ENCODE measurements at regions not wholly inside any gene's neighbourhood (a gene's known extent, or its start where the extent isn't known, plus 50 kb on each side); places are given as distances from the start of the nearest gene placed in this dataset.

DNA sequence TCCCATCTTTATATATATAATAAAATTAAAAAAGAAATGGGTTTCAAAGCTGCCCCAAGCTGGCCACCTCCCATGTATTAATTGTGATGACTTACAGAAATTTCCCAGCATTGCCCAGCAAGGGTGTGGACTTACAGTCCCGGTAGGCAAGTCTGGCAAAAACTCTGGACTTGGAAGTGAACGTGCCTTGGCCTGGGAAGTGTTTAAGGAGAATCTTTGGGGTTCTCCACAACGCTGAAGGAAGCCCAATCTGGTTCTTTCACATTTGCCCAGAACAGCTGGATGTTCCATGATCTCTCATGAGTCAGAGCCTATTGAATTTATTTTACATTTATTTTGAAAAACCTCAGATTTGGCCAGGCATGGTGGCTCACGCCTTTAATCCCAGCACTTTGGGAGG, 98.4 kb upstream of the SLC45A1 start:
- Histone ChIP-seq H3K9me3 (ENCODE audit: control insufficient read depth, insufficient read depth, low read length) (no peaks in the 10 kb centered on the region), H3K14ac (replicated peaks; ENCODE audit: low read depth, low read length) (0 out of 2 replicates have a peak overlapping the region, but pooled peaks have one; percentile 22), H4K5ac (ENCODE audit: low read depth, low read length) (peak overlapping the region; percentile 10), H3K23ac (ENCODE audit: low read depth, low read length) (no peak overlapping the region), H3K18ac (ENCODE audit: low read depth, low read length) (peak overlapping the region; percentile 73), H4K91ac (ENCODE audit: insufficient read depth, low read depth, low read length) (peak overlapping the region; percentile 66; the same call in 1 of the 2 replicates), H3K9ac (ENCODE audit: low read depth, low read length) (no peak overlapping the region), H3K4ac (ENCODE audit: low read depth, low read length) (peak overlapping the region; percentile 80; the same call in 1 of the 2 replicates), H2AK5ac (ENCODE audit: low read depth, low read length) (peak overlapping the region; percentile 42), H2BK5ac (ENCODE audit: low read depth, low read length, poor library complexity, severe bottlenecking) (no peak overlapping the region), H2BK15ac (ENCODE audit: low read depth, low read length) (peak overlapping the region; percentile 49; the same call in 2 of the 3 replicates), H3K4me1 (ENCODE audit: control insufficient read depth, insufficient read depth, low read length) (peaks cover 41% of the 10 kb centered on the region), H2BK120ac (ENCODE audit: low read depth, low read length) (peak overlapping the region; percentile 76; the same call in 1 of the 2 replicates), H2AFZ (replicated peaks; ENCODE audit: low read length, poor library complexity) (no peak overlapping the region), H3K4me3 (ENCODE audit: insufficient read depth, low read depth, low read length) (no peak overlapping the region), H4K8ac (ENCODE audit: low read depth in 2 of 2, low read length in 2 of 2) (no peak overlapping the region; a peak in 1 of 4 replicates), H3K4me2 (ENCODE audit: low read depth, low read length) (no peak overlapping the region), H3K9me1 (ENCODE audit: insufficient read depth, low read length) (peaks cover 27% of the 10 kb centered on the region), H3K27me3 (ENCODE audit: control insufficient read depth, insufficient read depth, low read length) (no peaks in the 10 kb centered on the region), H3K36me3 (ENCODE audit: control insufficient read depth, insufficient read depth, low read length) (no peaks in the 10 kb centered on the region), H3K56ac (ENCODE audit: extremely low read depth, insufficient read depth, low read length) (no peak overlapping the region), H2BK20ac (ENCODE audit: low read depth, low read length) (peak overlapping the region; percentile 79; the same call in 1 of the 2 replicates), H3K27ac (ENCODE audit: insufficient read depth, low read length) (no peak overlapping the region), H2AK9ac (replicated peaks; ENCODE audit: low read depth, low read length, poor library complexity) (no peak overlapping the region), H4K20me1 (ENCODE audit: insufficient read depth, low read length) (no peaks in the 10 kb centered on the region), H3K79me1 (ENCODE audit: low read depth in 1 of 2, low read length in 2 of 2) (no peaks in the 10 kb centered on the region; a peak in 1 of 4 replicates)
- dilution Hi-C loops (cut with HindIII; ENCODE audit: low sequenced_read_pairs, unreplicated experiment) (no loop called here), intact Hi-C loops (cut with micrococcal nuclease) (no loop called here), in situ Hi-C loops (cut with MboI; ENCODE audit: low sequenced_read_pairs) (loop anchor here (10.0 kb wide), 1 partner anchor 185 kb away; no protein-coding TSS in a partner anchor)
- ChIA-PET CTCF (no interaction called here), POLR2A (ENCODE audit: unreplicated experiment) (no interaction called here)
- 82% methylated on average over 2 of the region's 4 CpGs; no CpG with 5 or more reads in 1 of the 2 experiments for whole genome bisulfite sequencing, 2 experiments (ENCODE audit: extremely low coverage in 2 of 2, insufficient read length in 1 of 2)
- no peak for ATAC-seq (ENCODE audit: low read depth)
- TF ChIP-seq SMC3 (IDR thresholded peaks at IDR 0.05; ENCODE audit: low read depth, low read length) (no peak), MAFK (IDR thresholded peaks at IDR 0.05; ENCODE audit: low read depth, low read length) (no peak), NFE2L2 (IDR thresholded peaks at IDR 0.05; ENCODE audit: low read depth, low read length) (no peak), RCOR1 (IDR thresholded peaks at IDR 0.05; ENCODE audit: insufficient replicate concordance, low read length) (no peak), BHLHE40 (IDR thresholded peaks at IDR 0.05; ENCODE audit: low read depth, low read length) (no peak), CEBPB (IDR thresholded peaks at IDR 0.05; ENCODE audit: low read depth, low read length) (no peak), POLR2A (IDR thresholded peaks at IDR 0.05; ENCODE audit: low read depth, low read length) (no peak), RAD21 (IDR thresholded peaks at IDR 0.05; ENCODE audit: low read length) (no peak), RFX5 (IDR thresholded peaks at IDR 0.05; ENCODE audit: low read depth, low read length) (no peak), MXI1 (IDR thresholded peaks at IDR 0.05; ENCODE audit: borderline replicate concordance, low read depth, low read length) (no peak), FOS (IDR thresholded peaks at IDR 0.05; ENCODE audit: low read depth, low read length) (no peak), CHD1 (IDR thresholded peaks at IDR 0.05; ENCODE audit: low read depth, low read length) (no peak), MAZ (IDR thresholded peaks at IDR 0.05; ENCODE audit: borderline replicate concordance, low read depth, low read length) (no peak)
- TF ChIP-seq, protein P1, sequence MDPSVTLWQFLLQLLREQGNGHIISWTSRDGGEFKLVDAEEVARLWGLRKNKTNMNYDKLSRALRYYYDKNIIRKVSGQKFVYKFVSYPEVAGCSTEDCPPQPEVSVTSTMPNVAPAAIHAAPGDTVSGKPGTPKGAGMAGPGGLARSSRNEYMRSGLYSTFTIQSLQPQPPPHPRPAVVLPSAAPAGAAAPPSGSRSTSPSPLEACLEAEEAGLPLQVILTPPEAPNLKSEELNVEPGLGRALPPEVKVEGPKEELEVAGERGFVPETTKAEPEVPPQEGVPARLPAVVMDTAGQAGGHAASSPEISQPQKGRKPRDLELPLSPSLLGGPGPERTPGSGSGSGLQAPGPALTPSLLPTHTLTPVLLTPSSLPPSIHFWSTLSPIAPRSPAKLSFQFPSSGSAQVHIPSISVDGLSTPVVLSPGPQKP (IDR thresholded peaks at IDR 0.05; ENCODE audit: borderline replicate concordance, low read depth, low read length): no peak
- TF ChIP-seq, protein P2, sequence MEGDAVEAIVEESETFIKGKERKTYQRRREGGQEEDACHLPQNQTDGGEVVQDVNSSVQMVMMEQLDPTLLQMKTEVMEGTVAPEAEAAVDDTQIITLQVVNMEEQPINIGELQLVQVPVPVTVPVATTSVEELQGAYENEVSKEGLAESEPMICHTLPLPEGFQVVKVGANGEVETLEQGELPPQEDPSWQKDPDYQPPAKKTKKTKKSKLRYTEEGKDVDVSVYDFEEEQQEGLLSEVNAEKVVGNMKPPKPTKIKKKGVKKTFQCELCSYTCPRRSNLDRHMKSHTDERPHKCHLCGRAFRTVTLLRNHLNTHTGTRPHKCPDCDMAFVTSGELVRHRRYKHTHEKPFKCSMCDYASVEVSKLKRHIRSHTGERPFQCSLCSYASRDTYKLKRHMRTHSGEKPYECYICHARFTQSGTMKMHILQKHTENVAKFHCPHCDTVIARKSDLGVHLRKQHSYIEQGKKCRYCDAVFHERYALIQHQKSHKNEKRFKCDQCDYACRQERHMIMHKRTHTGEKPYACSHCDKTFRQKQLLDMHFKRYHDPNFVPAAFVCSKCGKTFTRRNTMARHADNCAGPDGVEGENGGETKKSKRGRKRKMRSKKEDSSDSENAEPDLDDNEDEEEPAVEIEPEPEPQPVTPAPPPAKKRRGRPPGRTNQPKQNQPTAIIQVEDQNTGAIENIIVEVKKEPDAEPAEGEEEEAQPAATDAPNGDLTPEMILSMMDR (conservative IDR thresholded peaks at IDR 0.05; ENCODE audit: low read depth, low read length): no peak
- TF ChIP-seq, protein P3, sequence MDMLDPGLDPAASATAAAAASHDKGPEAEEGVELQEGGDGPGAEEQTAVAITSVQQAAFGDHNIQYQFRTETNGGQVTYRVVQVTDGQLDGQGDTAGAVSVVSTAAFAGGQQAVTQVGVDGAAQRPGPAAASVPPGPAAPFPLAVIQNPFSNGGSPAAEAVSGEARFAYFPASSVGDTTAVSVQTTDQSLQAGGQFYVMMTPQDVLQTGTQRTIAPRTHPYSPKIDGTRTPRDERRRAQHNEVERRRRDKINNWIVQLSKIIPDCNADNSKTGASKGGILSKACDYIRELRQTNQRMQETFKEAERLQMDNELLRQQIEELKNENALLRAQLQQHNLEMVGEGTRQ (IDR thresholded peaks at IDR 0.05; ENCODE audit: low read depth, low read length): no peak
- BruUV-seq (replicated peaks): no TSS peak
- DNase-seq: peak; percentile 41
